ENCODE measurements at regions not wholly inside any gene's neighbourhood (a gene's known extent, or its start where the extent isn't known, plus 50 kb on each side); places are given as distances from the start of the nearest gene placed in this dataset.
"Not testable (repeated sequence)": the region's sequence is repeated elsewhere in the genome, so short reads cannot be mapped to it uniquely, and the experiment has no call there.

GRCh38 chr3:82542556-82542955 is 781.1 kb upstream of the GBE1 start:
- not testable (repeated sequence) for DNase-seq (ENCODE audit: low read depth in 4 of 4, low spot score in 3 of 4)

GRCh38 chr3:82521657-82522056 is 760.2 kb upstream of the GBE1 start:
- DNase-seq (ENCODE audit: low read depth in 4 of 4, low spot score in 3 of 4): no peak

- no peak for DNase-seq (ENCODE audit: low read depth in 4 of 4, low spot score in 3 of 4)
These were observed 759.4 kb upstream of the GBE1 start for GRCh38 chr3:82520846-82521245.

GRCh38 chr3:82509951-82510603 is 748.6 kb upstream of the GBE1 start:
- no peak for DNase-seq (ENCODE audit: low read depth in 4 of 4, low spot score in 3 of 4)

- no peak for DNase-seq (ENCODE audit: low read depth in 4 of 4, low spot score in 3 of 4)
These were observed 747.8 kb upstream of the GBE1 start for GRCh38 chr3:82509106-82509842.

- DNase-seq (ENCODE audit: low read depth in 4 of 4, low spot score in 3 of 4): no peak
These were observed 744.8 kb upstream of the GBE1 start for GRCh38 chr3:82506204-82506603.

GRCh38 chr3:82505079-82505756 is 743.8 kb upstream of the GBE1 start:
- DNase-seq (ENCODE audit: low read depth in 4 of 4, low spot score in 3 of 4): no peak

- DNase-seq (ENCODE audit: low read depth in 4 of 4, low spot score in 3 of 4): no peak
These were observed 736.7 kb upstream of the GBE1 start for GRCh38 chr3:82498186-82498585.

- DNase-seq (ENCODE audit: low read depth in 4 of 4, low spot score in 3 of 4): no peak
These were observed 735.6 kb upstream of the GBE1 start for GRCh38 chr3:82496890-82497560.

GRCh38 chr3:82495655-82496054 is 734.2 kb upstream of the GBE1 start:
- no peak for DNase-seq (ENCODE audit: low read depth in 4 of 4, low spot score in 3 of 4)

GRCh38 chr3:82494977-82495489 is 733.6 kb upstream of the GBE1 start:
- no peak for DNase-seq (ENCODE audit: low read depth in 4 of 4, low spot score in 3 of 4)

- DNase-seq (ENCODE audit: low read depth in 4 of 4, low spot score in 3 of 4): no peak
These were observed 732.4 kb upstream of the GBE1 start for GRCh38 chr3:82493858-82494257.

GRCh38 chr3:82475306-82475705 is 713.9 kb upstream of the GBE1 start:
- DNase-seq (ENCODE audit: low read depth in 4 of 4, low spot score in 3 of 4): no peak

- no peak for DNase-seq (ENCODE audit: low read depth in 4 of 4, low spot score in 3 of 4)
These were observed 713.3 kb upstream of the GBE1 start for GRCh38 chr3:82474711-82475110.

GRCh38 chr3:82473864-82474541 is 712.6 kb upstream of the GBE1 start:
- no peak for DNase-seq (ENCODE audit: low read depth in 4 of 4, low spot score in 3 of 4)

- no peak for DNase-seq (ENCODE audit: low read depth in 4 of 4, low spot score in 3 of 4)
These were observed 705.6 kb upstream of the GBE1 start for GRCh38 chr3:82467051-82467450.

- no peak for DNase-seq (ENCODE audit: low read depth in 4 of 4, low spot score in 3 of 4)
These were observed 701.5 kb upstream of the GBE1 start for GRCh38 chr3:82462977-82463376.

GRCh38 chr3:82461049-82461889 is 699.8 kb upstream of the GBE1 start:
- no peak for DNase-seq (ENCODE audit: low read depth in 4 of 4, low spot score in 3 of 4)

GRCh38 chr3:82448320-82448719 is 686.9 kb upstream of the GBE1 start:
- DNase-seq (ENCODE audit: low read depth in 4 of 4, low spot score in 3 of 4): no peak

GRCh38 chr3:82428821-82429220 is 667.4 kb upstream of the GBE1 start:
- not testable (repeated sequence) for DNase-seq (ENCODE audit: low read depth in 4 of 4, low spot score in 3 of 4)
